ENCODE measurements at regions not wholly inside any gene's neighbourhood (a gene's known extent, or its start where the extent isn't known, plus 50 kb on each side); places are given as distances from the start of the nearest gene placed in this dataset.
"Not testable (repeated sequence)": the region's sequence is repeated elsewhere in the genome, so short reads cannot be mapped to it uniquely, and the experiment has no call there.

DNA sequence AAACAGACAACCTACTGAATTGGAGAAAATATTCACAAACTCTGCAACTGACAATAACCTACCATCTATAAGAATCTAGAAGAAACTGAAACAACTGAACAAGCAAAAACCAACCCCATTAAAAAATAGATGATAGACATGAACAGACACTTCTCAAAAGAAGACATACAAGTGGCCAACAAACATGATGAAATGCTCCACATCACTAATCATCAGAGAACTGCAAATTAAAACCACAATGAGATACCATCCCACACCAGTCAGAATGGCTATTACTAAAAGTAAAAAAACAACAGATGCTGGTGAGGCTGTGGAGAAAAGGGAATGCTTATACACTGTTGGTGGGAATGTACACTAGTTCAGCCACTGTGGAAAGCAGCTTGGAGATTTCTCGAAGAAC, 84.3 kb upstream of the CEP126 start:
- TF ChIP-seq, protein P1, sequence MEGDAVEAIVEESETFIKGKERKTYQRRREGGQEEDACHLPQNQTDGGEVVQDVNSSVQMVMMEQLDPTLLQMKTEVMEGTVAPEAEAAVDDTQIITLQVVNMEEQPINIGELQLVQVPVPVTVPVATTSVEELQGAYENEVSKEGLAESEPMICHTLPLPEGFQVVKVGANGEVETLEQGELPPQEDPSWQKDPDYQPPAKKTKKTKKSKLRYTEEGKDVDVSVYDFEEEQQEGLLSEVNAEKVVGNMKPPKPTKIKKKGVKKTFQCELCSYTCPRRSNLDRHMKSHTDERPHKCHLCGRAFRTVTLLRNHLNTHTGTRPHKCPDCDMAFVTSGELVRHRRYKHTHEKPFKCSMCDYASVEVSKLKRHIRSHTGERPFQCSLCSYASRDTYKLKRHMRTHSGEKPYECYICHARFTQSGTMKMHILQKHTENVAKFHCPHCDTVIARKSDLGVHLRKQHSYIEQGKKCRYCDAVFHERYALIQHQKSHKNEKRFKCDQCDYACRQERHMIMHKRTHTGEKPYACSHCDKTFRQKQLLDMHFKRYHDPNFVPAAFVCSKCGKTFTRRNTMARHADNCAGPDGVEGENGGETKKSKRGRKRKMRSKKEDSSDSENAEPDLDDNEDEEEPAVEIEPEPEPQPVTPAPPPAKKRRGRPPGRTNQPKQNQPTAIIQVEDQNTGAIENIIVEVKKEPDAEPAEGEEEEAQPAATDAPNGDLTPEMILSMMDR (IDR thresholded peaks at IDR 0.05 in 2 of 3, conservative IDR thresholded peaks at IDR 0.05 in 1 of 3; ENCODE audit: insufficient read depth in 2 of 3, low read depth in 1 of 3, low read length in 3 of 3) = not testable (repeated sequence)
- TF ChIP-seq EGR1 (conservative IDR thresholded peaks at IDR 0.05); GTF2F1 (IDR thresholded peaks at IDR 0.05; ENCODE audit: low read depth, low read length); GABPA (tag; conservative IDR thresholded peaks at IDR 0.05; ENCODE audit: low read depth): not testable (repeated sequence)

Measured in K562 (cell line).